ENCODE measurements at regions not wholly inside any gene's neighbourhood (a gene's known extent, or its start where the extent isn't known, plus 50 kb on each side); places are given as distances from the start of the nearest gene placed in this dataset.

GRCh38 chr11:100581318-100581717, 105.8 kb upstream of the ARHGAP42 start:
- no peak overlapping the region for H2AFZ ChIP-seq (ENCODE audit: low read length)
- no peaks in the 10 kb centered on the region for H4K20me1 ChIP-seq (ENCODE audit: insufficient read depth, low read length, poor library complexity, severe bottlenecking)
- H3K36me3 ChIP-seq (ENCODE audit: insufficient read depth, low read length): no peaks in the 10 kb centered on the region
- H3F3A ChIP-seq (ENCODE audit: low read depth): no peaks in the 10 kb centered on the region
- no peak overlapping the region for H3K4me3 ChIP-seq (ENCODE audit: low read length, poor library complexity, severe bottlenecking)
- H3K79me2 ChIP-seq (ENCODE audit: insufficient read depth, low read length): no peaks in the 10 kb centered on the region
- H3K27me3 ChIP-seq (ENCODE audit: insufficient read depth, low read length, poor library complexity, severe bottlenecking): no peaks in the 10 kb centered on the region
- H3K4me2 ChIP-seq (ENCODE audit: low read depth, low read length, poor library complexity, severe bottlenecking): no peak overlapping the region
- no peaks in the 10 kb centered on the region for H3K9me3 ChIP-seq (ENCODE audit: insufficient read depth, low read depth, low read length)
- H3K4me1 ChIP-seq (ENCODE audit: insufficient read depth, low read length, poor library complexity, severe bottlenecking): no peaks in the 10 kb centered on the region
- TF ChIP-seq, protein P1, sequence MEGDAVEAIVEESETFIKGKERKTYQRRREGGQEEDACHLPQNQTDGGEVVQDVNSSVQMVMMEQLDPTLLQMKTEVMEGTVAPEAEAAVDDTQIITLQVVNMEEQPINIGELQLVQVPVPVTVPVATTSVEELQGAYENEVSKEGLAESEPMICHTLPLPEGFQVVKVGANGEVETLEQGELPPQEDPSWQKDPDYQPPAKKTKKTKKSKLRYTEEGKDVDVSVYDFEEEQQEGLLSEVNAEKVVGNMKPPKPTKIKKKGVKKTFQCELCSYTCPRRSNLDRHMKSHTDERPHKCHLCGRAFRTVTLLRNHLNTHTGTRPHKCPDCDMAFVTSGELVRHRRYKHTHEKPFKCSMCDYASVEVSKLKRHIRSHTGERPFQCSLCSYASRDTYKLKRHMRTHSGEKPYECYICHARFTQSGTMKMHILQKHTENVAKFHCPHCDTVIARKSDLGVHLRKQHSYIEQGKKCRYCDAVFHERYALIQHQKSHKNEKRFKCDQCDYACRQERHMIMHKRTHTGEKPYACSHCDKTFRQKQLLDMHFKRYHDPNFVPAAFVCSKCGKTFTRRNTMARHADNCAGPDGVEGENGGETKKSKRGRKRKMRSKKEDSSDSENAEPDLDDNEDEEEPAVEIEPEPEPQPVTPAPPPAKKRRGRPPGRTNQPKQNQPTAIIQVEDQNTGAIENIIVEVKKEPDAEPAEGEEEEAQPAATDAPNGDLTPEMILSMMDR (conservative IDR thresholded peaks at IDR 0.05; ENCODE audit: low read length): no peak
- TF ChIP-seq EZH2phosphoT487 (IDR thresholded peaks at IDR 0.05; ENCODE audit: borderline replicate concordance): no peak
- no peak overlapping the region for H3K9ac ChIP-seq (ENCODE audit: low read depth, low read length, poor library complexity, severe bottlenecking)
- H3K9me2 ChIP-seq (replicated peaks; ENCODE audit: low read depth, low read length): no peaks in the 10 kb centered on the region

DNA sequence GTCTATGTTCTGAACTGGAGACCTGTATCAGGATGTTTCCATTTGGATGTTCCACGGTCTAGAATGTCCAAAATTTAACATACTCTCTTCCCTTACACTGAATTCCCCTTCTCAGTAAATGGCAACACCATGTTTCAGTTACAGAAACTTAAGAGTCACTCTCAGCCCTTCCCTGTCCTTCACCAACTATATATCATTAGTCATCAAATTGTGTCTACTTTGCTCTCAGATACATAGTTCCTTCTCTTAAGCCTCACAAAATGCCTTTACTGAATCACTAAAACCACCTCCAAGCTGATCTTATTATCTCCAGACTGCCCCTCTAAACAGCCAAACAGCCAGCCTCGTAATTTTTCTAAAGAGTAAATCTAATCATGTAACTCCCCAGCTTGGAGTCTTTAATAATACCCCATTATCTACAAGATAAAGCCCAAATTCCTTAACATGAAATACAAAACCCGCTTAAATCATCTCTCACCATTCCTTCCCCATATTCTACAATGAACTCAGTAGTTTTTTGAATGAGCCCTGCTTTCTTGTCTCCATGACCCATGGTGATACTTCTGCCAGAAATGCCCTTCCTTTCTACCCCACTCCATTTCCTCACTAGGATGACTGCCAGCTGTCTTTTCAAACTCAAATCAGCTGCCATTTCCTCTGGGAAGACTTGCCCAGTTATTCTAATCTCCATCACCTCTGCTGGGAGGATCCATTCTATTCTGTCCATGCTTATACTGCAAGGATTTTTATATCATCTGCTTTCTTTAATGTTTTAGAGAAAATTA, 102.7 kb upstream of the ARHGAP42 start:
- Histone ChIP-seq H3K4me3 (ENCODE audit: low read length, poor library complexity, severe bottlenecking) (no peak overlapping the region), H3F3A (ENCODE audit: low read depth) (no peaks in the 10 kb centered on the region), H3K9me2 (replicated peaks; ENCODE audit: low read depth, low read length) (no peaks in the 10 kb centered on the region), H3K27me3 (ENCODE audit: insufficient read depth, low read length, poor library complexity, severe bottlenecking) (no peaks in the 10 kb centered on the region), H2AFZ (ENCODE audit: low read length) (no peak overlapping the region), H3K9ac (ENCODE audit: low read depth, low read length, poor library complexity, severe bottlenecking) (no peak overlapping the region), H3K79me2 (ENCODE audit: insufficient read depth, low read length) (no peaks in the 10 kb centered on the region), H3K9me3 (ENCODE audit: insufficient read depth, low read depth, low read length) (no peaks in the 10 kb centered on the region), H3K4me2 (ENCODE audit: low read depth, low read length, poor library complexity, severe bottlenecking) (no peak overlapping the region), H3K36me3 (ENCODE audit: insufficient read depth, low read length) (no peaks in the 10 kb centered on the region), H4K20me1 (ENCODE audit: insufficient read depth, low read length, poor library complexity, severe bottlenecking) (no peaks in the 10 kb centered on the region), H3K4me1 (ENCODE audit: insufficient read depth, low read length, poor library complexity, severe bottlenecking) (no peaks in the 10 kb centered on the region)
- TF ChIP-seq, protein P1 (conservative IDR thresholded peaks at IDR 0.05; ENCODE audit: low read length): no peak
- no peak for TF ChIP-seq EZH2phosphoT487 (IDR thresholded peaks at IDR 0.05; ENCODE audit: borderline replicate concordance)

DNA sequence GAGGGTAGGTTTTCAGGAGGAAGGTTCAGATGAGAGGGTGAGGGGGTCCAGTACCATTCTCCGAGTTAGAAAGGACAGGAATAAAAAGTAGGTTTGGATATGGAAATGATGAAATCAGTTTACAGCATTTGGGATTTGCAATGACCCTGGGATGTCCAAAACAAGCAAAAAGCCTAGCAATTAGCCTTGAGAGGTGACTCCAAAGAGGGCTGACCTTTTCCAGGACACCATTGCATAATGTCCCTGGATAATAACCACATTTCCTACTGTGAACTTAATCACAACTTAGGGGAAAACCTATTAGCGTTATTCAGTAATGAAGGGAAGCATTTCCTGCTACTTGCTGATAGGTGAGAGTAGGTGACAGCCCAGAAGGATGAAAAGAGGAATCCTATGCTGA, 101.4 kb upstream of the ARHGAP42 start:
- Histone ChIP-seq H2AFZ (ENCODE audit: low read length) (no peak overlapping the region), H3K4me2 (ENCODE audit: low read depth, low read length, poor library complexity, severe bottlenecking) (no peak overlapping the region), H3K27me3 (ENCODE audit: insufficient read depth, low read length, poor library complexity, severe bottlenecking) (no peaks in the 10 kb centered on the region), H3K9me2 (replicated peaks; ENCODE audit: low read depth, low read length) (no peaks in the 10 kb centered on the region), H3K4me3 (ENCODE audit: low read length, poor library complexity, severe bottlenecking) (no peak overlapping the region), H3K79me2 (ENCODE audit: insufficient read depth, low read length) (no peaks in the 10 kb centered on the region), H3K9me3 (ENCODE audit: insufficient read depth, low read depth, low read length) (no peaks in the 10 kb centered on the region), H3K4me1 (ENCODE audit: insufficient read depth, low read length, poor library complexity, severe bottlenecking) (no peaks in the 10 kb centered on the region), H3F3A (ENCODE audit: low read depth) (no peaks in the 10 kb centered on the region), H3K36me3 (ENCODE audit: insufficient read depth, low read length) (no peaks in the 10 kb centered on the region), H3K9ac (ENCODE audit: low read depth, low read length, poor library complexity, severe bottlenecking) (no peak overlapping the region), H4K20me1 (ENCODE audit: insufficient read depth, low read length, poor library complexity, severe bottlenecking) (no peaks in the 10 kb centered on the region)
- no peak for TF ChIP-seq EZH2phosphoT487 (IDR thresholded peaks at IDR 0.05; ENCODE audit: borderline replicate concordance)
- TF ChIP-seq, protein P1 (conservative IDR thresholded peaks at IDR 0.05; ENCODE audit: low read length): no peak
